LNCaP clone FGC (cell line): ENCODE measurements at regions not wholly inside any gene's neighbourhood (a gene's known extent, or its start where the extent isn't known, plus 50 kb on each side); places are given as distances from the start of the nearest gene placed in this dataset.
"Not testable (repeated sequence)": the region's sequence is repeated elsewhere in the genome, so short reads cannot be mapped to it uniquely, and the experiment has no call there.

Experiments used
- DNase-seq: peaks from one replicate; pipeline ENCODE4 v3.0.0-alpha.2; 2011; ENCODE audit warnings: low read depth
- H3K4me3 ChIP-seq: 2 replicates; pipeline ENCODE4 v1.5.1; 2011; ENCODE audit warnings: mild to moderate bottlenecking, low read depth, low read length, control low read depth
- TF ChIP-seq, protein P1 (sequence below): IDR thresholded peaks from 2 replicates; pipeline ENCODE4 v1.5.1; 2012; ENCODE audit warnings: mild to moderate bottlenecking; ENCODE audit not compliant: control insufficient read depth, insufficient read depth; ENCODE audit errors: extremely low read depth

DNA sequence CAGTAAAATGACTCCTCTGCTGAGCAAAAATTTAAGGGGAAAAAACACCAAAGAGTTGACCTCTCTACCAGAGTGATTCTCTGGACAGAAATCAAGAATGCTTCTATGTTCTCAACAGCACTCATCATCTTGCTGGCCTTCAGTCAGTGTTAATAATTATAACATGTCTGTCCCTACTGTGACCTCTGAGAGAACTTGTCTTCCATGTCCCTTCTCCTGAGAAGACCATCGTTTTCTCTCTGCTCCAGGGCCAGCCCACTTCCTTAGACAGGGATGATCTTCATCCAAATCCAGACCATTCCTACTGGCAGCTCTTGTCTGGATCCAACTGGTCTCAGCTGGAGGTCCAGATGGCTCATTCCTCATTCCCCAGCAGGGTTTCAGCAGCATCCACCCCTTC is 139.0 kb upstream of the NECTIN3 start:
- TF ChIP-seq, protein P1, sequence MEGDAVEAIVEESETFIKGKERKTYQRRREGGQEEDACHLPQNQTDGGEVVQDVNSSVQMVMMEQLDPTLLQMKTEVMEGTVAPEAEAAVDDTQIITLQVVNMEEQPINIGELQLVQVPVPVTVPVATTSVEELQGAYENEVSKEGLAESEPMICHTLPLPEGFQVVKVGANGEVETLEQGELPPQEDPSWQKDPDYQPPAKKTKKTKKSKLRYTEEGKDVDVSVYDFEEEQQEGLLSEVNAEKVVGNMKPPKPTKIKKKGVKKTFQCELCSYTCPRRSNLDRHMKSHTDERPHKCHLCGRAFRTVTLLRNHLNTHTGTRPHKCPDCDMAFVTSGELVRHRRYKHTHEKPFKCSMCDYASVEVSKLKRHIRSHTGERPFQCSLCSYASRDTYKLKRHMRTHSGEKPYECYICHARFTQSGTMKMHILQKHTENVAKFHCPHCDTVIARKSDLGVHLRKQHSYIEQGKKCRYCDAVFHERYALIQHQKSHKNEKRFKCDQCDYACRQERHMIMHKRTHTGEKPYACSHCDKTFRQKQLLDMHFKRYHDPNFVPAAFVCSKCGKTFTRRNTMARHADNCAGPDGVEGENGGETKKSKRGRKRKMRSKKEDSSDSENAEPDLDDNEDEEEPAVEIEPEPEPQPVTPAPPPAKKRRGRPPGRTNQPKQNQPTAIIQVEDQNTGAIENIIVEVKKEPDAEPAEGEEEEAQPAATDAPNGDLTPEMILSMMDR, result no peak
- H3K4me3 ChIP-seq, result no peak overlapping the region
- no peak for DNase-seq

DNA sequence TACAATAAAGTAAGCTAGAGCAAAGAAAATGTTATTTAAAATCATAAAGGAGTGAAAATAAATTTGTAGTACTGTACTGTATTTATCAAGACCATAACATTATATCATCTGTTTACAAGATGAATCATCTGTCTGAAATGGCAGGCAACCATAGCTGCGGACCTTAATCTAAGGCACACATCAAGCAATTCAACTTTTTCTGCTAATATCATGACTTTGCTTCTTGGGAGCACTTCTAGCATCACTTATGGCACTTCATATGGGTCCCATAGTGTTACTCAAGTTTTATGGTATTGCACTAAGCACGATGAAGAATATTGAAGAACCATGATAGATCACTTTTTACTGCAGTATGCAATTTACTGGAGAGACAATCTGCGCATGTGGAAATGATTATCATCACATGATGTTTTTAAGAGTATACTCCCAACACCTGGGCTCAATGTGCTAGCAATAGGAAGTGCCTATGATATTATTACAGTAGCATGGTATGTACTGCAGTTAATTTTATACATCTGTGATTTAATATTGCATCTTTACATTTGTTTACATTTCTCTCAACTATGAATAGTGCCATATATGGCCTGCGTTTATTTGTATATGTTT is 137.7 kb upstream of the NECTIN3 start:
- TF ChIP-seq, protein P1, result no peak
- no peak for DNase-seq
- no peak overlapping the region for H3K4me3 ChIP-seq

DNA sequence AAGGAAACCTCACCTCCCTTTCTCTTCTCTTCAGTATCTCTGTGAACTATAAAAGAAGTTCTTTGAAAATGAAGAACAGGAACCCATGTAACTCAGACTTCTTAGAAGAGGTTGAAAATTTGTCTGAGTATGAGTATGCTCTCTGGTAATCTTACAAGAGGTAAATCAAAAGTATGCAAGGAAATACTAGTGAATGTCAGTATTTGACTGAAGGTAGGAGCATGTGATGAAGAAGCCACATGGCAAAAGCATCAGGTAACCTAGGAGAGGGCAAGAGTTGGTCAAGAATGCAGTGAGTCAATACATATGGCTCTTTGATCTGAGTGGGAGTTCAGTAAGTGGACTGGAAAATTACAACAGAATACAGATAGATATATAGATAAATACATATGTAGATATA is 133.0 kb upstream of the NECTIN3 start:
- TF ChIP-seq, protein P1, result no peak
- DNase-seq, result no peak
- no peak overlapping the region for H3K4me3 ChIP-seq

DNA sequence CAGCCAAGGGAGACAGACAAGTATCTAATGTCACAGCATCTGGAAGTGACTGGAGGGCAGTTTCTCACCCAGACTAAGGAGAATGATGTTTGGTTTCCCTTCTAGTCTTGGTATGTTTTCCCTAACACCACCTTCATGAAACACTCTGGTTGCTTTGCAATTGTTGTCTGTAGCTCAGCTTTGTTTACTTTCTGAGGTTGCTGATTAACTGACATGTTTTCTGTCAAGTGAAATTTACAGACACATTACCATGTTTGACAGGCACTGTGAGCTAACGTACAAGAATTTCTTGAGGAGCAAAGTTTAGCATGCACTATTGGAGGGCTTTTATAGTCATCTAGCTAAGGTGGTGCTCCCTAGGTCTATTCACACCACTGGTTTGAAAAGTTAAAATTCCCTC is 131.6 kb upstream of the NECTIN3 start:
- DNase-seq, result no peak
- TF ChIP-seq, protein P1, result no peak
- H3K4me3 ChIP-seq, result no peak overlapping the region

DNA sequence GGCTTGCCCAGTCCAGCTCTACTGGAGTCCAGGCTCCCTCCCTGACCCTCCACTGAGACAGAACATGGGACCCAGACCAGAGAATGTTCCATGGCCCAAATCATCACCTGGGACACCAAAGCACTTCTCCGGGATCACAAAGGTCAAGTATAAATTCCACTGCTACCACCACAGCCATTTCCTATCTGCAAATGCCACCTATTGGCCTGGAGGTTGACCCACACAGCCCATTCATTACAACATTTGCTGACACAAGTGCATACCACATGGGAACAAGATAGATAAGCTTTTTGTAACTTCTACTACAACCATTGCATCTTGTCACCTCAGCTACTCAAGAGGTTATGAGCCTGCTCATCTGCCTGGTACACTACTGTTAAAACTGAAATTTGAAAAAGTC is 126.8 kb upstream of the NECTIN3 start:
- TF ChIP-seq, protein P1, result no peak
- DNase-seq, result no peak
- no peak overlapping the region for H3K4me3 ChIP-seq

DNA sequence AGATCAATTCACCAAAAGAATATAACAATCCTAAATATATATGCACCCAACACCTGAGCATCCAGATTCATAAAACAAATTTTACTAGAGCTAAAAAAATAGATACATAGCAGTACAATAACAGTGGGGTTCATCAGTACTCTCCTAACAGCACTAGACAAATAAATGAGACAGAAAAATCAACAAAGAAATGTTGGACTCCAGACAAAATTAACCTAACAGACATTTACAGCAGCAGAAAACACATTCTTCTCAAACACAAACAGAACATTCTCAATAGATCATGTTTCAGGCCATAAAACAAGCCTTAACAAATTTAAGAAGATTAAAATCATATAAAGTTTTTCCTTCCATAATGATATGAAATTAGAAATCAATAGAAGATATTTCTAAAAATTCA is 124.8 kb upstream of the NECTIN3 start:
- no peak overlapping the region for H3K4me3 ChIP-seq

DNA sequence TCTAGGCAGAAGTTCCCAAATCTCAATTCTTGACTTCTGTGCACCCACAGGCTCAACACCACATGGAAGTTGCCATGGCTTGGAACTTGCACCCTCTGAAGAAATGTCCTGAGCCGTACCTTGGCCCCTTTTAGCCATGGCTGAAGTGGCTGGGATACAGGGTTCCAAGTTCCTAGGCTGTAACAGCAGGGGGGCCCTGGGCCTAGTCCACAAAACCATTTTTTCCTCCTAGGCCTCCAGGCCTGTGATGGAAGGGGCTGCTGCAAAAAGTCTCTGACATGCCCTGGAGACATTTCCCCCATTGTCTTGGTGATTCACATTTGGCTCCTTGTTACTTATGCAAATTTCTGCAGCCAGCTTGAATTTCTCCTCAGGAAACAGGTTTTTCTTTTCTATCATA is 122.4 kb upstream of the NECTIN3 start:
- H3K4me3 ChIP-seq, DNase-seq: not testable (repeated sequence)

More for the DNA sequence above, 124.8 kb upstream of the NECTIN3 start:
- TF ChIP-seq, protein P1, result no peak
- DNase-seq, result peak; percentile 92
